ENCODE measurements at regions not wholly inside any gene's neighbourhood (a gene's known extent, or its start where the extent isn't known, plus 50 kb on each side); places are given as distances from the start of the nearest gene placed in this dataset.

DNA sequence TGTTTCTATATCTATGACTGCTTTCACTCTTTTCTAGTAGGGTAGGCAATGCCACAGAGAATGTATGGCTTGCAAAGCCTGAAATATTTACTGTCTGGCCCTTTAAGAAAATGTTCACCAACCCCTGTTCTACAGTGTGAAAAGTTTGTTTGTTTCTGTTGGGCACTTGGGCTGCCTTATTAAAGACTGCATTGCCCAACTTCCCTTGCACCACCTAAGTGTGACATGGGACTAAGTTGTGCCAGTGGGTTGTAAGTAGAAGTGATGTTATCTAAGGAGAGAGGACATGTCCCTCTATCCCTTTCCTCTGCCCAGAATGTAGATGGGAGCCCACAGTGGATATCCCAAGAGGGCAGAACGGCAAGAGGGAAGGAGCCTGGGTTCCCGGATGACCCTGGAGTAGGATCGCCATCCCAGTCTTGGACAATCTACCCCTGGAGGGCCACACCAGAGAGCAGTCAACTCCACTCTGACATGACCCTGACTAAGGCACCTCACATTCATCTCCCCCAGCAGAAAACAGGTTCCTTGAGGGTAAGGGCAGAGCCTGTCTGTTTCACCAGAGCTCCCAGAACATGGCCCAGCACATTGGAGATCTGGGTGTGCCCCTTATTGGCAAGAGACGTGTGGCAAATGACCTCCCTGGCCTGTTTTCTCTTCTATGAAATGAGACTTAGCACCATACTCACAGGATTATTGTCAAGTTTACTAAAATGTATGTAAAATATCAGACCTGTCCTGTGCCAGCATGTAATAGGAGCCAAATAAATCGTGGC is 138.8 kb downstream of the SMAD6 start:
- no peak for TF ChIP-seq CTCF (IDR thresholded peaks at IDR 0.05 in 2 of 3, conservative IDR thresholded peaks at IDR 0.05 in 1 of 3; ENCODE audit: insufficient read depth in 2 of 3, low read depth in 1 of 3, low read length in 3 of 3)
- TF ChIP-seq ZNF175 (CRISPR knock-in tag; IDR thresholded peaks at IDR 0.05; ENCODE audit: low read depth) = no peak
- no peak for TF ChIP-seq L3MBTL2 (IDR thresholded peaks at IDR 0.05)
- TF ChIP-seq, protein P1, sequence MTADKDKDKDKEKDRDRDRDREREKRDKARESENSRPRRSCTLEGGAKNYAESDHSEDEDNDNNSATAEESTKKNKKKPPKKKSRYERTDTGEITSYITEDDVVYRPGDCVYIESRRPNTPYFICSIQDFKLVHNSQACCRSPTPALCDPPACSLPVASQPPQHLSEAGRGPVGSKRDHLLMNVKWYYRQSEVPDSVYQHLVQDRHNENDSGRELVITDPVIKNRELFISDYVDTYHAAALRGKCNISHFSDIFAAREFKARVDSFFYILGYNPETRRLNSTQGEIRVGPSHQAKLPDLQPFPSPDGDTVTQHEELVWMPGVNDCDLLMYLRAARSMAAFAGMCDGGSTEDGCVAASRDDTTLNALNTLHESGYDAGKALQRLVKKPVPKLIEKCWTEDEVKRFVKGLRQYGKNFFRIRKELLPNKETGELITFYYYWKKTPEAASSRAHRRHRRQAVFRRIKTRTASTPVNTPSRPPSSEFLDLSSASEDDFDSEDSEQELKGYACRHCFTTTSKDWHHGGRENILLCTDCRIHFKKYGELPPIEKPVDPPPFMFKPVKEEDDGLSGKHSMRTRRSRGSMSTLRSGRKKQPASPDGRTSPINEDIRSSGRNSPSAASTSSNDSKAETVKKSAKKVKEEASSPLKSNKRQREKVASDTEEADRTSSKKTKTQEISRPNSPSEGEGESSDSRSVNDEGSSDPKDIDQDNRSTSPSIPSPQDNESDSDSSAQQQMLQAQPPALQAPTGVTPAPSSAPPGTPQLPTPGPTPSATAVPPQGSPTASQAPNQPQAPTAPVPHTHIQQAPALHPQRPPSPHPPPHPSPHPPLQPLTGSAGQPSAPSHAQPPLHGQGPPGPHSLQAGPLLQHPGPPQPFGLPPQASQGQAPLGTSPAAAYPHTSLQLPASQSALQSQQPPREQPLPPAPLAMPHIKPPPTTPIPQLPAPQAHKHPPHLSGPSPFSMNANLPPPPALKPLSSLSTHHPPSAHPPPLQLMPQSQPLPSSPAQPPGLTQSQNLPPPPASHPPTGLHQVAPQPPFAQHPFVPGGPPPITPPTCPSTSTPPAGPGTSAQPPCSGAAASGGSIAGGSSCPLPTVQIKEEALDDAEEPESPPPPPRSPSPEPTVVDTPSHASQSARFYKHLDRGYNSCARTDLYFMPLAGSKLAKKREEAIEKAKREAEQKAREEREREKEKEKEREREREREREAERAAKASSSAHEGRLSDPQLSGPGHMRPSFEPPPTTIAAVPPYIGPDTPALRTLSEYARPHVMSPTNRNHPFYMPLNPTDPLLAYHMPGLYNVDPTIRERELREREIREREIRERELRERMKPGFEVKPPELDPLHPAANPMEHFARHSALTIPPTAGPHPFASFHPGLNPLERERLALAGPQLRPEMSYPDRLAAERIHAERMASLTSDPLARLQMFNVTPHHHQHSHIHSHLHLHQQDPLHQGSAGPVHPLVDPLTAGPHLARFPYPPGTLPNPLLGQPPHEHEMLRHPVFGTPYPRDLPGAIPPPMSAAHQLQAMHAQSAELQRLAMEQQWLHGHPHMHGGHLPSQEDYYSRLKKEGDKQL (CRISPR knock-in tag; IDR thresholded peaks at IDR 0.05; ENCODE audit: borderline replicate concordance) = no peak
- no peak for TF ChIP-seq GATA2 (CRISPR knock-in tag; IDR thresholded peaks at IDR 0.05)
- TF ChIP-seq EP300 (IDR thresholded peaks at IDR 0.05; ENCODE audit: low read length) = no peak
- TF ChIP-seq IFI16 (CRISPR knock-in tag; IDR thresholded peaks at IDR 0.05) = no peak
- no peak for TF ChIP-seq EGR1 (conservative IDR thresholded peaks at IDR 0.05)
- no peak for TF ChIP-seq HIVEP1 (CRISPR knock-in tag; IDR thresholded peaks at IDR 0.05)
- TF ChIP-seq JUNB (CRISPR knock-in tag; conservative IDR thresholded peaks at IDR 0.05) = no peak
- no peak for TF ChIP-seq PHB2 (IDR thresholded peaks at IDR 0.05; ENCODE audit: low read depth)
- no peak for TF ChIP-seq NRF1 (conservative IDR thresholded peaks at IDR 0.05 in 1 of 2, IDR thresholded peaks at IDR 0.05 in 1 of 2)
- TF ChIP-seq SP1 (CRISPR knock-in tag; IDR thresholded peaks at IDR 0.05) = no peak
- TF ChIP-seq FOSL1 (tag; conservative IDR thresholded peaks at IDR 0.05) = no peak
